IMR-90 (cell line): ENCODE measurements at regions not wholly inside any gene's neighbourhood (a gene's known extent, or its start where the extent isn't known, plus 50 kb on each side); places are given as distances from the start of the nearest gene placed in this dataset.

Source experiments
- BHLHE40 ChIP-seq: fragments of 150-350 bp; IDR thresholded peaks from 2 replicates; pipeline ENCODE4 v1.6.1; 2016; ENCODE audit warnings: mild to moderate bottlenecking, low read depth, low read length
- CEBPB ChIP-seq: IDR thresholded peaks from 2 replicates; pipeline ENCODE4 v1.6.1; 2012; ENCODE audit warnings: low read depth, low read length, improper control_type of control experiment
- FOS ChIP-seq: fragments of 150-350 bp; IDR thresholded peaks from 2 replicates; pipeline ENCODE4 v1.6.1; 2016; ENCODE audit warnings: low read depth, low read length
- MAZ ChIP-seq: IDR thresholded peaks from 2 replicates; pipeline ENCODE4 v1.6.1; 2012; ENCODE audit warnings: low read depth, mild to moderate bottlenecking, low read length, improper control_type of control experiment, moderate library complexity, borderline replicate concordance
- MXI1 ChIP-seq: IDR thresholded peaks from 2 replicates; pipeline ENCODE4 v1.6.1; 2012; ENCODE audit warnings: low read depth, mild to moderate bottlenecking, low read length, moderate library complexity, borderline replicate concordance
- POLR2A ChIP-seq: IDR thresholded peaks from 2 replicates; pipeline ENCODE4 v1.6.1; 2012; ENCODE audit warnings: mild to moderate bottlenecking, low read depth, low read length
- RAD21 ChIP-seq: IDR thresholded peaks from 2 replicates; pipeline ENCODE4 v1.6.1; 2012; ENCODE audit warnings: low read length, improper control_type of control experiment
- USF2 ChIP-seq: fragments of 150-350 bp; IDR thresholded peaks from 2 replicates; pipeline ENCODE4 v1.6.1; 2017; ENCODE audit warnings: mild to moderate bottlenecking, antibody characterized with exemption, low read length, low read depth
- TF ChIP-seq, protein P1 (sequence below): conservative IDR thresholded peaks from 2 replicates; pipeline ENCODE4 v1.5.1; 2012; ENCODE audit warnings: mild to moderate bottlenecking, low read depth, low read length, improper control_type of control experiment
- TF ChIP-seq, protein P2 (sequence below): fragments of 150-350 bp; IDR thresholded peaks from 2 replicates; pipeline ENCODE4 v1.6.1; 2016; ENCODE audit warnings: low read depth, mild to moderate bottlenecking, low read length, moderate library complexity, borderline replicate concordance

DNA sequence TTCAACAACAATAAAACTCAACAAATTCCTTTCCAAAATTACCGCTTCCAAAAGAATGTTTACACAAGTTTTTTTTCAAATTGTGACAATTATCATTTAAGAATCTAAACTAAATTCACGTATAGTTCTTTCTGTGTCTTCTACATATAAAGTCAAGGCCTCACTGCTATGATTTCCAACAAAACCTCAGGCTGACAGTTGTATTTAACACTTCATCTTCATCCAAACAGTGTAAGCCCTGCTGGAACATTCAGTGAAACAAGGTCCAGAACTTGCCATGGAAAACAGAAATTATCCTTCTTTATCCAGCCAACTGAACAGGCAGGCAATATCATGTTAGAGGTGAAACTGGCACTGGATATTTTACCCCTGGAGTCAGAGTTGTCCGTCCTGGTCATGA is 357.9 kb downstream of the PID1 start:
- TF ChIP-seq, protein P1, sequence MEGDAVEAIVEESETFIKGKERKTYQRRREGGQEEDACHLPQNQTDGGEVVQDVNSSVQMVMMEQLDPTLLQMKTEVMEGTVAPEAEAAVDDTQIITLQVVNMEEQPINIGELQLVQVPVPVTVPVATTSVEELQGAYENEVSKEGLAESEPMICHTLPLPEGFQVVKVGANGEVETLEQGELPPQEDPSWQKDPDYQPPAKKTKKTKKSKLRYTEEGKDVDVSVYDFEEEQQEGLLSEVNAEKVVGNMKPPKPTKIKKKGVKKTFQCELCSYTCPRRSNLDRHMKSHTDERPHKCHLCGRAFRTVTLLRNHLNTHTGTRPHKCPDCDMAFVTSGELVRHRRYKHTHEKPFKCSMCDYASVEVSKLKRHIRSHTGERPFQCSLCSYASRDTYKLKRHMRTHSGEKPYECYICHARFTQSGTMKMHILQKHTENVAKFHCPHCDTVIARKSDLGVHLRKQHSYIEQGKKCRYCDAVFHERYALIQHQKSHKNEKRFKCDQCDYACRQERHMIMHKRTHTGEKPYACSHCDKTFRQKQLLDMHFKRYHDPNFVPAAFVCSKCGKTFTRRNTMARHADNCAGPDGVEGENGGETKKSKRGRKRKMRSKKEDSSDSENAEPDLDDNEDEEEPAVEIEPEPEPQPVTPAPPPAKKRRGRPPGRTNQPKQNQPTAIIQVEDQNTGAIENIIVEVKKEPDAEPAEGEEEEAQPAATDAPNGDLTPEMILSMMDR: no peak
- no peak for TF ChIP-seq FOS
- TF ChIP-seq USF2: no peak
- TF ChIP-seq MAZ: no peak
- TF ChIP-seq CEBPB: no peak
- TF ChIP-seq POLR2A: no peak
- TF ChIP-seq, protein P2, sequence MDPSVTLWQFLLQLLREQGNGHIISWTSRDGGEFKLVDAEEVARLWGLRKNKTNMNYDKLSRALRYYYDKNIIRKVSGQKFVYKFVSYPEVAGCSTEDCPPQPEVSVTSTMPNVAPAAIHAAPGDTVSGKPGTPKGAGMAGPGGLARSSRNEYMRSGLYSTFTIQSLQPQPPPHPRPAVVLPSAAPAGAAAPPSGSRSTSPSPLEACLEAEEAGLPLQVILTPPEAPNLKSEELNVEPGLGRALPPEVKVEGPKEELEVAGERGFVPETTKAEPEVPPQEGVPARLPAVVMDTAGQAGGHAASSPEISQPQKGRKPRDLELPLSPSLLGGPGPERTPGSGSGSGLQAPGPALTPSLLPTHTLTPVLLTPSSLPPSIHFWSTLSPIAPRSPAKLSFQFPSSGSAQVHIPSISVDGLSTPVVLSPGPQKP: no peak
- no peak for TF ChIP-seq BHLHE40
- no peak for TF ChIP-seq RAD21
- TF ChIP-seq MXI1: no peak
